Skin of body (tissue), 1 donor: ENCODE measurements at regions not wholly inside any gene's neighbourhood (a gene's known extent, or its start where the extent isn't known, plus 50 kb on each side); places are given as distances from the start of the nearest gene placed in this dataset.

Experiments
- DNase-seq: peaks from one replicate; lab custom pipeline; 2025; lab: John Stamatoyannopoulos, UW

DNA sequence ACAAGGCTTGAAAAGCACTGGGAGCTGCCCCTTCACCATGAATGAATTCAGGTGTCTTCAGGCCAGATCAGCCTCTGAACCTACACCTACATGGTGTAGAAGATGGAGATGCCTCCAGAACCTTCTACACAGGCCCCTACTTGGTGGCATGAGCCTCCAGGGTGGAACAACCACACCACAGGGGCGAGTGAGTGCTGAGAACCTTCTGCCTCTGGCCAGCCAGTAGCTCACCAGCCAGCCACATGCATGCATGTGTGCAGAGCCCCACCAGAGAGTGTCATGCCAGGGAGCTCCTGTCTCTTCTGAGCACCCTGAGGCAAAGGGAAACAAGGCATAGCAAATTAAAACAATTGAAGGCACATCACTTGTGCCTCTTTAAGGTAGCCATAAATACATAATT, 161.8 kb upstream of the TOPAZ1 start:
- DNase-seq, result no peak

DNA sequence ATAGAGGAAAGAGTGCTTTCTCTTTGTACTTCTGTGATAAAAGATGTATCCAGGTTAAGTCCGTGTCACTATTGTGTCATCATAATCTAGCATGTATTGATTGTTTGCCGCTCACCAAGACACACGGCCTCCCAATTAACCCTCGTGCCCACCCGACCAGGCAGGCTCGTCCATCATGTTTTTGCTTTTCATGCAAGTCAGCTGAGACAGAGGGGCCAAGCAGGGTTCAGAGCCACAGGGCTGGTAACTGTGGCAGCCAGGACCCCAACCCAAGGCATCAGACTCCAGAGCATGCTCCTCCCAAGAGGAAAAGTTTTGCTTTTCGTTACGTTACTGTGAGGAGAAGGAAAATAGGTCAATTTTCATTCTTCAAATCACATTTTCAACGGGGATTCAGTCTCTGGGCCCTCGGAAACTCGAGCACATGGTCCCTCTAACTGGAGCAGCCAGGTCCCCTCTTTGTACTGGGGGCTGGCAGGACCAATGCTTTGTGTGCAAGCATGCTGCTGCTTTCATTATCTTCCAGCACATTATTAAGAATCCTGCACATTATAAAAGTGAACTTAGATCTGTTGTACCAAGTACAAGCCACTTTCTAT, 161.1 kb upstream of the TOPAZ1 start:
- DNase-seq, result no peak

DNA sequence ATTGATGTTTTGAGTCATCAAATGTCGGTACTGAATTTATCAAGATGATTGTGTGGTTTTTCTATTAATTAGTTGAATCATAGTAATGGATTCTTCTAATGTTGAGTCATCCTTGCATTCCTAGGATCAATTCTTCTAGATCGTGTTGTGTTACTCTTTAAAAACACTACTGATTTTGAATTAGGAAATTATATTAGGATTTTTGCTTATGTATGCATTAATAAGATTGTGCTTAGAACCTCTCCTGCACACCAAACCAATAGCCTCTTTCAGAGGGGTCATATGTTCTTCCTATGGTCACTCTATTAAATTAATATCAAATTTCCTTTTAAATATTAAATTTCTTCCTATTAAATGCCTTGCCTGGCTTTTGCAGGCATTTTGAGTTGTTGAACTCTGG, 151.7 kb upstream of the TOPAZ1 start:
- no peak for DNase-seq

DNA sequence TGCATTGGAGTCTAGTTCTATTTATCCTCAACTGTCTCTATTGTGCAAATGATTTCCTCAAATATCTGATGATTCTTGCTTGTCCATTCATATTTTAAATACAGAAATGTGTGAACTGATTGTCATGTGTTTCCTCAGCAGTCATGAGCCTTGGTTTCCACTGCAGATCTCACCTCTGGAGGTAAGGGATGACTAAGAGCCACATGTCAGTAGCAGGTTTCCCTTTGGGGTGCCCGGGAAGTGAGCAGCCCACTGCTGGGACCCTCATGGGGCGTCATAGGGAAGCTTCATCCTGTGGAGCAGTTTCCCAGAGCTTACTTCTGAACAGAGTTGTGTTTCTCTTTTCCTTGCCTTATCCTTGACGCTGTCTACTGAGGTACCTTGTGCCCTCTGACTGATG, 149.2 kb upstream of the TOPAZ1 start:
- DNase-seq, result no peak

DNA sequence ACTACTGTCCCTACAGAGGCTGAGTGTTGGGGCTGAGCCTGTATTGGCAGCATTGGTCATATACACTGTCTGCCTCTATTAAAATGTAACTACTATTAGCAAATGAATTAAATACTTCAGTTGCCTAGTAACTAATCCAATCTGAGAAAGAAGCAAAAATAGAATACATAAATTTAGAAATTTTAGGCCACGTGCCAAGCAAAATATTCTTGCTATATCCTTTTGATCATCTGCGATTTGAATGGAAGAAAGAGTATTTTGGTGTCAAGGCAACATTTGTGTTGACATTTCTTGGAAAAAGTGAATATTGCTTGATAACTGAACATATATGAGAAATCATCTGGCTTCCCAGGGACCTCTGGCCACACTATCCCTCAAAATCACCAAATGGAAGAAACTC, 148.2 kb upstream of the TOPAZ1 start:
- DNase-seq, result no peak

DNA sequence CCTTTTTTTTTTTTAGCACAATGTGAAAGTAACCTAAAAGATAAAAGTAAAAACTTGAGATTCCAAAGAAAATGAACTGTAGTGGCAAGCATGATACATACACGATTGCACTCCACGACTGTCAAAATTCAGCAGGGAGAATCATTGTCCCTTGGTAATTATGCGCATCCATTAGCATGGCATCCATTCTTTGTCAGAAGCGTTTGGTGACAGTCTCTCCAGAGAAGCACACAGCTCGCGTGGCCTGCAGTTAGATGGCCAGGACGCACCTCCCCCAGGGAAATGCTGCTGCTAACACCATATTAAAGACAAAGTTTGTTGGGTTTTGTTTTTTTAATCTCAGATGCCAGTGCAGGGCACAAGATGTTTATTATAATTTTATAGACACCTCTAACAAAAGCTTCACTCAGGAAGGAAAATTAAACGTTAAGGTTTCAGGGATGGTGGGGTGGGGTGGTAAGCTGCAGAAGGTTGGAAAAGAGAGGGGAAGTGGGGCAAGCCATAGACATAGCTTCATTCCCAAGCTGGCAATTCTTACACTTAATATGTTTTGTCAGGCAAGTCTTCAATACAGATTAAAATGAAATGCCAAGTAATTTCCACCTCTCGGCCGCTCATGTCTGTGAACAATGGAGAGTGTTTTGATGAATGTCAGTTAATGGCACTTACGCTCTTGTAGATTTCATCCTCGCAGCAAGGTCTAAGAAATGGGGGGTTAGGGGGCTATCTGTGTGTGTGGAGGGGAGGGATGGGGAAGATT, 142.8 kb upstream of the TOPAZ1 start:
- DNase-seq, result no peak

DNA sequence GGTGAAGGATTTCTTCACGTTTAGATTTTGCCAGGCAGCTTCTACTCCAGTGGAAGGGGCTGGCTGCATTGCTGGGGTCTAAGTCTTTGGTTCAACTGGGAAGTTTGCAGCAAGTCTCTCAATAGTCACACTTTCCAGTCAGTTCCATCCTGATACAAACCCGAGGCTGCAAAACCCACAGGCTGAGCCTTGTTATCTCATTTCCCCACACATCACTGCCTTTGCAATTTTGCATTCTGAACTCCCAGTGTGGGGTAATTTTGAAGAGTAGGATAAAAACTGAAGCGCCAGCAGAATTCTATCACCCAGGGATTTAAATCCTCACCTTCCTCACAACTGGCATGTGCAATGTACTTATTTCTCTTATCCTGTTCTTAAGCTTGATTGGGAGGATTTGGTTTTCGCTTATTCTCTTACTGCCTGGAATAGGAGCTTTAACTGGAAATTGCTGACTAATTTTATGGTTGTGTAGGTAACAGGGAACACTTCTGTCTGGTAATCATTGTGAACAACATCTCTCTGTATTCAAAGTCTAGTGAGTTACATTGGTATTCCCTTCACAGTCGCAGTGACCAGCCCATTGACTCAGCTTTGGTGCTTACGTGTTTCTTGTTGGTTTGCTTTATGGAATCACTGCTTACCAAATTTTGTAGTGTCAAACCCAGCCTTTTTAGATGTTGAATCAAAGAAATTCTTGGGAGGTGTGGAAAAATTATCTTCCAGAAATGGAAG, 142.0 kb upstream of the TOPAZ1 start:
- DNase-seq, result no peak

DNA sequence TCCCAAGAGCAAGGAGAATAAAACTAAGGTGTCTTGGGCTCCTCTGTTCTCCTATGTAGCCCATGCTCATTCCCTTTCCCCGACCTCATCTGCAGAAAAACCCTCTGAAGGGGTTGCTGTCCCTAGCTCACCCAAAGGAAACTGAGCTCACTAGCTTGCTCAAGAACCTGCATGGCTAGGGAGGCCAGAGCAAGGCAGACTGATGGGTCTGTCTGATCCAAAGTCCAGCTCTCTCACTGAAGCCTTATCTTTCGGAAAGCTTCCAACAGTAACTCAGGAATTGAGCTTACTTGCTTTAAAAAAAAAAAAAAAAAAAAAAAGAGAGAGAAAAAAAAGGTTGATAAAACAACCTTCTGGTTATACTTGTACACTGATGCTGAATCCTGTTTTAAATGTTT, 141.4 kb upstream of the TOPAZ1 start:
- DNase-seq, result no peak

DNA sequence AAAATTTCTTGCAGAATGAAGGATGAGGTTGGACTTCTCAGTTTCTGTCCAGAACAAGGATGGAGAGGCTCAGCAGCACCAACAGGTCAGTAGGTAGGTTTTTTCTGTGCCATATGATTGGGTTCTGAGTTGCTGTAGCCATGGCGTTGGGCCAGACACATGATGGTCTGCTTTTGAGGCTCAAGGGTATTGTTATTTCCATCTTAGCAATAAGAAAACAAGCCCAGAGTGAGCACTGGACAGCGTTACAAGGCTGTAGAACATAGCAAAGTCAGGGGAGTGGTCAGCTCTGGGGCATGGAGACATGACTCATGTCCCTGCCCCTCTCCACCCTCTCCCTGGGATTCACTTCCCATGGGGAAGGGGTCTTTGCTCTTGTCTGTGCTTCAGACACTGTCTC, 137.6 kb upstream of the TOPAZ1 start:
- no peak for DNase-seq

DNA sequence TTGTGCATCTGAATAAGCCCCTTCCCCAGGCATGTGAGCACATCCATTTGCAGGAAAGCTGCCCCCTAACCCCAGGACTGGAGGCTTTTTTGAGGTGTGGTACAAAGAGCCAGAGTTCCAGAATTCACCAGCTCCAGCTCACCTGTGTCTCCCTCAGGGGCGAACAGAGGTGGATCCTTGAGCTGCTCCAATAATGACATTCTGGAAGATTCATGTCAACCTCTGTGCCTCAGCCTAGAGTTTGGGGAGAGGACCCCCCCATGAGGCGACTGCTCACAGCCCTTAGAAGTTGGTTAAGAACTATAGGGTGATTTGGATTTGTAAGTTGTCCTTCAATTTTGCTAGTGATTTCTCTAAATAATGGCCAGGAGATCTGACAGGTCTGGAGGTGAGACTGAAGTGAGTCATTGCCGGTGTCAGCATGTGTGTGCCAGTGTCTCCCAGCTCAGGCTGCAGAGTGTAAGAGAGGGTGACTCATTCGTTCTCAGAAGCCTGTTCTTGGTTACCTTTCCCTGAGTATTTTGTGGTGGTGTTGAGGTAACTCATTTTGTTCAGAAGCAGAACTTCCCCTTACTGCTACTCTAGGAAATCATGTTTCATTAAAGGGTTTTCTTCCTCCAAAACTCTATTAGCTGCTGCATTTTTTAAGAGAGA, 136.9 kb upstream of the TOPAZ1 start:
- no peak for DNase-seq

DNA sequence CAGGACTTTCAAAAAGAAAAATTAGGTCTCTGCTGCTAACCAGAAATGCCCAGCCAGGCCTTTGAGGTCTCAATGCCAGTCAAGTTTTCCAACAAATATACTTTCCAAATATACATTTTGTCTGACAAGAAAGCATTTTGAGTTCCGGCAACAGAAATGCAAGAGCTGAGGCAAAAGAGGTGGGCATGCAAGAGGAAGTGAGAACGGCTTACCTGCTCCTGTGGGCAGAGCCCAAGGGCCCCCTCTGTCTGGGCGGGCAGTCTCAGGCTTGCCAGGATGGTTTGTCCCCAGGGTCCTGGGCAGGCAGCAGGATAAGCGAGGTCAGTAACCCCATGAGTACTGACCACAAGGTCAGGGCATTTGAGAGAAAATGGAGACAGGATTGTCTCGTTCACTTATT, 136.1 kb upstream of the TOPAZ1 start:
- no peak for DNase-seq

DNA sequence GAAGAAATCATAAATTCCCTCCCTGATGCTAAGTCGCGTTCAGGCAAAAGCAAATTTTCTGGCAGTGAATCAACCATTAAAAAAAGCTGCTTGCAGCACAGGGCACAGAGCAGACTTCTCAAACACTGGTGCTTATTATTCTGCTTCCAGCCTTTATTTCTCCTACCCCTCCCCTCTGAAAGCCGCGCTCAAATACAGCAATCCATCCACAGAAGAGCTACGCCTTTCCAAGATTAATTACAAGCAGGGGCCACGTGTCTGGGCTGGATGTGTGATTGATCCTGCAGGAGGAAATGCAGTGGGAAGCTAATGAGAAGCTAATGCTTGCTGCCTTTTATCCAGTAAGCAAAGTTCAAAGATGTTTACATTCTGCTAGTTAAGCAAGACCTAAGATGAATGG, 134.9 kb upstream of the TOPAZ1 start:
- no peak for DNase-seq

DNA sequence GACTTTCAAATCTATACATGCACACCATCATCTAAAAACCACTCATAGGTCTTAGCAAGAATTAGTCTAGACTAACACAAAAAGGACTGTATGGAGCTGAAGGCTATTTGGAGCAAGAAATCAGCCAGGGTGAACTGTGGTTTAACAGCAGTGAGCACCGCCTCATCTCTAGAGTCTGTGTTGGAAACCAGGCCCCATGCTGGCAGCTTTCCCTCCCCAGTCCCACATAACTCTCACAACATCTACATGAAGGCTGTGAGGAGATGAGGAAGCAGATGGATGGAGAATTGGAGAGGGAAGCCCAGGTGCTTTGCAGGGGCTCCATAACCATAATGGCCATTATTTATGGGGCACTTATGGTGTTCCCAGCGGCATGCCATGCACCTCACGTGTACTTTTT, 133.2 kb upstream of the TOPAZ1 start:
- no peak for DNase-seq

DNA sequence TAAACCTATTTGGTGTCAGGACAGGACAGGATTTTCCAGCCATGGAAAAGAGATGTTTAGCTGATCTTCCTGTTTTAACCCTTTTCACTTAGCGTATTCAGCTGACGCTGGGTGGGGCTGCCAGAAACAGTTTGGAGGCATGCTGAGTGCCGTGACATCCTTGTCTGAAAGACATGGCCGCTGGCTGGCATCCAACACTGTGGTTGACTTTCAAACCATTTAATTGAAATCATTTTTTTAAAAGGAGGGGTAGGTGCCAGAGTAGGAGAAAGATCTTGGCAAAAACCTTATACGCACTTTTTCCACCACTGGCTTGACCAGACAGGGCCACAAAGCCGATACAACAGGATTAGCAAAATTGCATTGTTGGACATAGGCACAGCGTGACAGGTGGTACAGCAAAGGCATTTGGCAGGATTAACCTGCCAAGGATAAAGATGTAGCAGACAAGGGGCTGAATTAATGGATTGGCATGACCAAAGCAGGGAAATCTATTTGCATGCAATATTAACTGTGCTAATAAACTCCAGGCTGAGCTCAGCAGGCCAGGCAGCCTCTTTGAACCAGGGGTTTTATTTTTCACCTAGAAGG, 131.8 kb upstream of the TOPAZ1 start:
- no peak for DNase-seq

DNA sequence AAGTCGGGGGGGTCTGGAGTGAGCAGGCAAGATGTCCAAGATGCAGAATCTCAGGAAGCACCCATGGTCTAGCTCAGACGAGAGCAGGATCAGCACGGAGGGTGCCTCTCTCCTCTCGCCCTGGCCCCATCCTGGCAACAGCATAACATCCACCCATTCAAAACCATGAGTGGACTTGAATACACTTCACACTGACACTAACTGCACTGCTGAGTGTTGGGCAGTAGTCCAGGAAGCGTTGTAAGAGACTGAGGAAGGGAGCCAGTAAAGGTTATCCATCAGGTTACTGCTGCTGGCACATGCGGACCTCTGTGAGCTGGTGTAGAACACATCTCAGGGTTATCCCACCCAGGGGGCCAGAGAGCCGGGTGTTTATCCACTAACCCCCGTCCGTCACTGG, 131.0 kb upstream of the TOPAZ1 start:
- DNase-seq, result no peak

DNA sequence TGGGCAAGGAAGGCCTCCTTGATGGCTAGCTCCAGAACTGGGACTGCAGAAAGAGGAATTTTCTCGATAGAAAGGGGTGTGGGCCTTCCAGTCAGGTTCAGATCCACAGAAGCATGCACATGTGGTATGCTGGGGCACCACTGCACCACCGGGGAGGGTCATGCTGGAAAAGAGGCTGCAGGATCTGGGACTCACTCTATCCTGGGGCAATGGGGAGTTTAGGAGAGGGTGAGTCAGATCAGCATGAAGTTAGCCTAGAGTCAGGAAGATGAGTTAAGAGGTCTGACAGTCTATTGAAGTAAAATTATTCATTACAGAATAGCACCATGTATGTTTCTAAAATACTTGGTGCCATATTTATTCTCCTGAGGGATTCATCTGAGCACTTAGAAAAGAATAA, 130.2 kb upstream of the TOPAZ1 start:
- no peak for DNase-seq

DNA sequence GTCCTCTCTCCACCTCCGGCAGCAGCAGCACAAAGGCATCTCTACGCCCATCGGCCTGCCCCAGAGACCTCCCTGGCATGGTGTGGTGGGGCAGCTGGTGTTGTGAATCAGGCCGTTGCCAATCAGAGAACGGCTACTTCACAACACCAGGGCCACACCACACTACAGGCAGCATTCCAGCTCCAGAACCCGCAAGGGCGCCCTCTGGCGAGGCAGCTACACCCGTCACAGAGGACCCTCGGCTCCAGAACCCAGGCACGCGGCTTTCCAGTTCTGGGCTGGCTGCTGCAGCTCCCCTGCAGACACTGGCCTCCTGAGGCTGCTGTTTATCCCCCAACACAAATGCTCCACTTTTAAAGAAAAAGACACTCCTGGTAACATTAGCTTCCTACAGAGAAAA, 127.5 kb upstream of the TOPAZ1 start:
- no peak for DNase-seq

DNA sequence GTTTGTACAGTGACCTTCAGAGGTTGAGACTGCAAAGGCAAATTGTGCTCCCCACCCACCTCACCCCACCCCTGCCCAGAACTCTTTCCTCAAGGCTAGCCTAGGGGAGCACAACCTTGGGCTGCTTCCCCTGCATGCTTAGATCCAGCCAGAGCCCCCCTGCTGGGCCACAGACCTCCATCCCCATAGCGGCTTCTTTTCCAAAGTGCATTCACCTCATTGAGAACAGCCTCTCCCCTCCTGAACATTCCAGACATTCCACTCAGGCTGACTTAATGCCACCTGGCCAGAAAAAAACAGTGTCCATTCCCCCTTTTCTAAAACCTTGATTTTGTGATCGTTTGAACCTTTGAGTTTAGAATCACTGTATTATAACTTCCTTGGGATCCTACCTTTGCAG, 124.4 kb upstream of the TOPAZ1 start:
- no peak for DNase-seq

DNA sequence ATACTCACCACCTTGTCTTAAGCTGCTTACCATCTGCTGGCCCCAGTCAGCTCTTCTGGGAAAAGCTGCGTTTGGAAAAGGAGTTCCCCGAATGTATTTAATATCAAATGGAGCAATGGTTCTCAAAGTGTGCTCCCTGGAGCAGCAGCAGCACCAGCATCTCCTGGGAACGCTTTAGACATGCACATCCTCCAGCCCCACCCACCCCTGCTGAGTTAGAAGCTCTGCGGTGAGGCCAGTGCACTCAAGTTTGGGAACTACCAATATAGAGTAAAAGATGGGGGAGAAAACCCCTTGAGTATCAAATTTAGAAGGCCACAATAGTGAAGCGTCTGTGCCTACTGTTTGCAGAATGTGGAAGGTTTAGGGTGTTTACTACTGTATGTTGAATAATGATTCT, 124.0 kb upstream of the TOPAZ1 start:
- DNase-seq, result no peak

DNA sequence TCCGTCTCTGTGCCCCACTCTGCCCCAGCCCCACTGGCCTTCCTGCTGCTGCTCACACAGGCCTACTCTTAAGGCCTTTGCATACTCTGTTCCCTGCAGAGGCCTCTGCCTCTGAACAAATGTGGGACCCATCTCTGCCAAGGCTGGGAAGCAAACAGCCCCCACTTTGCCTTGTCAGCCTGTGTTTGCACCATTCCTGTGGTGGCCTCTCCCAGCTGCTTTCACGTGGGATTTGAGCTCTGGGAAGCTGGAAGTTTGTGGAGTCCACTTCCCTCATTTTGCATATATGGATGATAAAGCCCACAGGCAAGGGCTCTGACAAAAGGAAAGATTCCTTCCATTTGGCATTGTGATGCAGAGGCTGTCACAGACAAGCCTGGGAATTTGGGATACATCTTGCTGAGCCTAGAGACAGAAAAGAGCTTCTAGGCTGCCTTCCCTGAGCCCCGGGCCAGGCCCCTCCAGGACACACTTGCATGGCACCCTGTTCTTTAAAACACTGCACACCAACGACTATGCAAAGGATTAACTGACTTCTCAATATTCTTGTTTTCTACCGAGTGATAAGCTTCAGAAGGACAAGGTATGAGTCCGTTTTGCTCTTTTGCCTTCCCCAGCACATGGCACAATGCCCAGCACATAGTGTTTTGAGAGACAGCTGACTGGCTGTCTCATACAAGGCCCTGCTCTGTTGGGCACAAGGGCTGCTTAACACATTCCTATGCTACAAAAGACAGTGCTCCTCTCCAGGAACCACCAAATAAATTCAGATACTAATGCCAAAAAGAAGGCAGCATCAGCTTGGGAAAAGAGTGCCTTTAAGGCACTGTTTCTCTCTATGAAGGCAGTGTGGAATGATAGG, 120.7 kb upstream of the TOPAZ1 start:
- DNase-seq, result no peak

DNA sequence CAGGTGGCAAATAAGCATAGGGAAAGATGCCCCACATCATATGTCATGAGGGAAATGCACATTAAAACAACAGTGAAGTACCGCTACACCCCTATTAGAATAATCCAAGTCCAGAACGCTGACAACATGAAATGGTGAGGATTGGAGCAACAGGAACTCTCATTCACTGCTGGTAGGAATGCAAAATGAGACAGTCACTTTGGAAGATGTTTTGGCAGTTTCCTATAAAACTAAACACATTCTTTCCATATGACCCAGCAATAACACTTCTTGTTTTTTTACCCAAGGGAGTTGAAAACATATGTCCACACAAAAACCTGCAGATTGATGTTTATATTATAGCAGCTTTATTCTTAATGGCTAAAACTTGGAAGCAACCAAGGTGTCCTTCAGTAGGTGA, 116.4 kb upstream of the TOPAZ1 start:
- no peak for DNase-seq
